GM20000 (cell line): ENCODE measurements at regions not wholly inside any gene's neighbourhood (a gene's known extent, or its start where the extent isn't known, plus 50 kb on each side); places are given as distances from the start of the nearest gene placed in this dataset.

ENCODE experiments used
- DNase-seq: peaks from one replicate; pipeline ENCODE4 v3.0.0; 2012; ENCODE audit warnings: low spot score
- TF ChIP-seq, protein P1 (sequence below): IDR thresholded peaks from 2 replicates; pipeline ENCODE4 v1.5.1; 2012; ENCODE audit warnings: mild to moderate bottlenecking, control low read depth; ENCODE audit errors: extremely low read depth, missing control alignments

DNA sequence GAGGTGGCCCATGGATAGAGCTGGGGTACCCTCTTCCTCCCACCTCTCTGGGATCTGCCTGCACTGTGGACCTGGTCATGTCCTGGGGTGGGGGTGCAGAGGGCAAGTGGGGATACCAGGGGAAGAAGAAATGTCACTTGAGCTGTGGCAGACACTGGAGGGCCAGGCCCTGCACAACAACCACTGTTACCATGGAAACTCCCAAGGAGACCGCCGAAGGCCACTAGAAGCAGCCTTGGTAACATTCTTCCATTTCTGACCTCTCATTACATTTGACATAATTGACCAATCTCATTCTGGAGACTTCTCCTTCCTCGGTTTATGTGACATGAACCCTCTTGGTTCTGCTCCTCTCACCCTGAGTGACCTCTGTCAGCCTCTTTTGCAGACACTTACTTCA lies 179.9 kb upstream of the SERP2 start:
- TF ChIP-seq, protein P1, sequence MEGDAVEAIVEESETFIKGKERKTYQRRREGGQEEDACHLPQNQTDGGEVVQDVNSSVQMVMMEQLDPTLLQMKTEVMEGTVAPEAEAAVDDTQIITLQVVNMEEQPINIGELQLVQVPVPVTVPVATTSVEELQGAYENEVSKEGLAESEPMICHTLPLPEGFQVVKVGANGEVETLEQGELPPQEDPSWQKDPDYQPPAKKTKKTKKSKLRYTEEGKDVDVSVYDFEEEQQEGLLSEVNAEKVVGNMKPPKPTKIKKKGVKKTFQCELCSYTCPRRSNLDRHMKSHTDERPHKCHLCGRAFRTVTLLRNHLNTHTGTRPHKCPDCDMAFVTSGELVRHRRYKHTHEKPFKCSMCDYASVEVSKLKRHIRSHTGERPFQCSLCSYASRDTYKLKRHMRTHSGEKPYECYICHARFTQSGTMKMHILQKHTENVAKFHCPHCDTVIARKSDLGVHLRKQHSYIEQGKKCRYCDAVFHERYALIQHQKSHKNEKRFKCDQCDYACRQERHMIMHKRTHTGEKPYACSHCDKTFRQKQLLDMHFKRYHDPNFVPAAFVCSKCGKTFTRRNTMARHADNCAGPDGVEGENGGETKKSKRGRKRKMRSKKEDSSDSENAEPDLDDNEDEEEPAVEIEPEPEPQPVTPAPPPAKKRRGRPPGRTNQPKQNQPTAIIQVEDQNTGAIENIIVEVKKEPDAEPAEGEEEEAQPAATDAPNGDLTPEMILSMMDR, result no peak
- no peak for DNase-seq

DNA sequence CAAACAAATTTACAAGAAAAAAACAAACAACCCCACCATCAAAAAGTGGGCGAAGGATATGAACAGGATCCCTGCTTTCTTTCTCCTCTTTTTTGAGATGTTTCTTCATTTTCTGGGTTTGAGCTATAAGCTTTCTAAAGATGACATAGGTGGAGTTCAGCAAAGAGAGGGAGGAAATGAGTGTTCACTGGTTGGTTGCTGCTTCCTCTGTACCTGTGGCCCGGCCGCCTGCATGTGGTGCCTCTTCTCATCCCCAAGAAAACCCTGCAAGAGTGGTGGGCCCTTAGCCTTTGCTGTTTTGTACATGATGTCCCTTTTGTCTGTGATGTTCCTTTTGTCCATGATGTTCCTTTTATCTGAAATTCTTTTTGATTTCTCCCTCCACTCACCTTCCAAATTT lies 178.4 kb upstream of the SERP2 start:
- DNase-seq, result no peak
- TF ChIP-seq, protein P1, result no peak

DNA sequence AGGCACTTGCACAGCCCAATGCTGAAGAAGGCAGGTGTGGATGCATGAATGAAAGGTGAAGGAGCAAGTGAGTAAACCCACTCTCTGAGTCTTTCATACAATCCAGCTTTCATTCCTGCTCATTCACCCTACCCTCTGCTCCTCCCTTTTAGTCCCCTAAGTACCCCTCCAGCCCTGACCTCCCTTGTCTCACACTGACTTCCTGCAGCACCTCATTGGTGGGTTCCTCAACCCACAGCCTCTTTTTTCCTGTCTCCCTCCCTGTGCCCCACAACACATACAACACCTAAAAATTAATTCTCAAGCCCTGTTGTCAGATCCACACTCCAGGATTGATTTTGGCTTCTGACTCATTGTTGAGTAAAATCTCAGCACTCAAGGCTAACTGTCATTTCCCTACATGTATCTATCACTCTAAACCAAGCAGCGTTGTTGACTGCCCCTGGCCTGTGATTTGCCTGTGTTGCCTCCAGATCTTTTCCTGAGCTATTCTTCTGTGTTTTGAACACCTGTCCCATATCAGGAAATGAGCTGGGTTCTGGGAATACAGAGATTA lies 177.3 kb upstream of the SERP2 start:
- DNase-seq, result no peak
- TF ChIP-seq, protein P1, result no peak

DNA sequence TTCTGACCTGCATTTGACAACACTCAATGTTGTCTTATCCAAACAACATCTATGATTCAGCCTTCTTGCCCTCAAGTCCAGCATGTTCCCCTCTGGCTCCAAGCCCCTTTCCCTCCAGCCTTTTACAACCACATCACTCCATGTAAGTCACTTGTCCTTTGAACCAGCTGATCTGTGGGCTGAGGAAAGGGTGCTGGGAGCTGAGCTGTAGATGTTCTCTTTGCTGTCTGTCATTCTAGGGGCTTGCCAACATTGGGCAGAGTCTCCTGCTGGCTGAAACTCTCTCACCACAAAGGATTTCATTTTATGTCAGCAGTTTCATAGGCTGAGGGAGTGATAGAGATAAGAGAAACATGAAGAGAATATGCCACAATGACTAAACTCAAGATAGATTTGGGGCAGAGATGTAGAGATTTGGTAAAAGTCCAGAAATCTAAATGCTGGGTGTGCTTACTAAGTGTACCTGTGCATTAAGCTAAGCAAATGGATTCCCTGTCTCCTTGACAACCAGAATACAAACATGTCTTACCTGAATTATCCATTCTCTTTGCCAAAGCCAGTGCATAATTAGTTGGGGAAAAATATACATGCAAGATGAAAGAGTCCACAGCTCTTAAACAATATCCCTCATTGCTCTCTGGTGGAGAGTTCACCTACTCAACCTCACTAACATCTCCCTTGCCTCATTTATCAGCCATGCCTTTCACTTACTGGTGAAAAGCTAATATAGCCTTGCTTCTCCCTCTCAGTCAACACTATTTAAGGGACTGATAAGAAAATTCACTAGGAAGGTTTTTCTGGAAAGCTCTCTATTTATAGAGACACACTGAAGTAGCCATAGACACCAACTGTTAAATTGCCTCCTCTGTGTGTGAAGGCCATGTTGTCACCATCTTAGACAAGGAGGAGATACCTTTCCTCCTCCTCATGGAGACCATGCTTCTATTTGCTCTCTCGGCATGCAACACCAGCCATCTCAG lies 175.5 kb upstream of the SERP2 start:
- TF ChIP-seq, protein P1, result no peak
- peak; percentile 18 for DNase-seq

DNA sequence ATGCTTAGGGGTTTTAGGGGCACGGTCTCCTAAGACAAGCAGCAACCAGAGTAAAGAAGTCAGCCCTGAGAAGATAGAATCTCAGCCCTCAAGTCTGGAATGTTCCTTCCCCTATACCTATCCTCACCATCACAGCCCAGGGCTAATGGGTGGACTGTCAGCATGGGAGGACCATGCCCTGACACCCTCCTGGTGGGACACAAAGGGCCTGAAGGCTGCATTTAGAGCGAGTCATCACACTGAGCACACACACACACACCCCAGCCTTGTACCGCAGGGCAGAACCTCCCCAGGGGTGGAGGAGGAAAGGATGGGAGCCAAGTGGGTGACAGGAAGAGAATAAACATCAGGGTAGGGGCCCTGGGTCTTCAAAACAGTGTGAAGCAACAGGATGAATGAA lies 174.8 kb upstream of the SERP2 start:
- TF ChIP-seq, protein P1, result no peak
- DNase-seq, result no peak

DNA sequence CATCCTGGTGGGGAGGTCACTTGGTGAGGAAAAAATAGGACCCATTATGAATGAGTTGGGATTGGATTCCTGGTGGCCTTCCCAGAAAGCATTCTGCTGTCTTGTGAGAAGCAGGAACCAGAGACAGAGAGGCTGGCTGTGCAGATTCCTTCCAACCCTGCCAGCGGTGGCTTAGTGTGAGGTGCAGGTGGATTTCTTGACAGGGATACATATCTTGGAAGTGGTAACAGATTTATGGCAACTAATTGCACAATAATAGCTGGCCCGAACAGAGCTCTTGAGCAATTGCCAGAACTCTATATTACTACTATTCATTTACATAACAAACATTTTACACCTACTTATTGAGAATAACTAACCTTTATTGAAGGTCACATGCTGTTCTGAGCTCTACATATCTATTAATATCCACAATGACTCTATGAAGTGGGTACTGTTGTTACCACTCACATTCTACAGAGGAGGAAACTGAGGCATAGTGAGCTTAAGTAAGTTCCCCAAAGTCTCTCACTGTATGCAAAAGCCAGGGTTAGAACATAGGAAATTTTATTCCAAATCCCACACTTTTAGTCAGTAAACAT lies 173.9 kb upstream of the SERP2 start:
- no peak for DNase-seq
- TF ChIP-seq, protein P1, result no peak

DNA sequence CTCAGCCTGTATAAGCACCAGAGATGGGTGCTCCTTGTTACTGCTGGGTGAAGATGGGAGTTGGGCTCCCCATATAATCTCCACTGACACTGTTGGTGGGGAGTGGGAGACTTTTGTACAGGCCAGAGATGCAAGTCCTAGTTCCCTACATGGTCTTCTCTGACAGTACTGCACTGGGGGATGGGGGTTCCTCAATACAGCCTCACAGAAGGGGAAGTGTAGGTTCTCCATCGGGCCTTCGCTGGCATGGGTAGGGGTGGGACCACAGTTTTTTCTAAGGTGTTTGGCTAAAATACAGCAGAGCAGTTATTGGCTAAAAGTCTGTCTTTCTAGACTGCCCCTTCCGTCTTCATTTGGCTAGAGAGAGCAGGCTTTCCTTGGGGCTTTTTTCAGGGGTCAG lies 167.2 kb upstream of the SERP2 start:
- TF ChIP-seq, protein P1, result no peak
- DNase-seq, result no peak
